ENCODE measurements at regions not wholly inside any gene's neighbourhood (a gene's known extent, or its start where the extent isn't known, plus 50 kb on each side); places are given as distances from the start of the nearest gene placed in this dataset.

- no peak for TF ChIP-seq CTCF (IDR thresholded peaks at IDR 0.05; ENCODE audit: control insufficient read depth, insufficient read depth, low read depth, low read length, missing control alignments)
- no peak overlapping the region for H3K4me3 ChIP-seq (ENCODE audit: control insufficient read depth, low read depth, low read length)
- no peak for DNase-seq (ENCODE audit: low read depth)
These were observed 693.7 kb downstream of the MATN1 start for GRCh38 chr1:30029677-30030076.

GRCh38 chr1:30028939-30029338 is 694.4 kb downstream of the MATN1 start:
- no peak for DNase-seq (ENCODE audit: low read depth)
- no peak overlapping the region for H3K4me3 ChIP-seq (ENCODE audit: control insufficient read depth, low read depth, low read length)
- no peak for TF ChIP-seq CTCF (IDR thresholded peaks at IDR 0.05; ENCODE audit: control insufficient read depth, insufficient read depth, low read depth, low read length, missing control alignments)

GRCh38 chr1:30028283-30028682 is 695.1 kb downstream of the MATN1 start:
- H3K4me3 ChIP-seq (ENCODE audit: control insufficient read depth, low read depth, low read length) = no peak overlapping the region
- no peak for TF ChIP-seq CTCF (IDR thresholded peaks at IDR 0.05; ENCODE audit: control insufficient read depth, insufficient read depth, low read depth, low read length, missing control alignments)
- no peak for DNase-seq (ENCODE audit: low read depth)

GRCh38 chr1:30027247-30027646 is 696.1 kb downstream of the MATN1 start:
- DNase-seq (ENCODE audit: low read depth) = no peak
- no peak overlapping the region for H3K4me3 ChIP-seq (ENCODE audit: control insufficient read depth, low read depth, low read length)
- no peak for TF ChIP-seq CTCF (IDR thresholded peaks at IDR 0.05; ENCODE audit: control insufficient read depth, insufficient read depth, low read depth, low read length, missing control alignments)

- DNase-seq (ENCODE audit: low read depth) = no peak
- no peak overlapping the region for H3K4me3 ChIP-seq (ENCODE audit: control insufficient read depth, low read depth, low read length)
- no peak for TF ChIP-seq CTCF (IDR thresholded peaks at IDR 0.05; ENCODE audit: control insufficient read depth, insufficient read depth, low read depth, low read length, missing control alignments)
These were observed 698.8 kb downstream of the MATN1 start for GRCh38 chr1:30024411-30025195.

- H3K4me3 ChIP-seq (ENCODE audit: control insufficient read depth, low read depth, low read length) = no peak overlapping the region
- no peak for DNase-seq (ENCODE audit: low read depth)
- no peak for TF ChIP-seq CTCF (IDR thresholded peaks at IDR 0.05; ENCODE audit: control insufficient read depth, insufficient read depth, low read depth, low read length, missing control alignments)
These were observed 699.9 kb downstream of the MATN1 start for GRCh38 chr1:30023339-30024022.

All from AG09309 (cell line).